NCI-H446 (cell line): ENCODE measurements at regions not wholly inside any gene's neighbourhood (a gene's known extent, or its start where the extent isn't known, plus 50 kb on each side); places are given as distances from the start of the nearest gene placed in this dataset.
"Not testable (repeated sequence)": the region's sequence is repeated elsewhere in the genome, so short reads cannot be mapped to it uniquely, and the experiment has no call there.

ENCODE experiments used
- DNase-seq, 2 experiments: peaks; one replicate each; lab custom pipeline; 2025; lab: John Stamatoyannopoulos, UW

GRCh38 chr16:63702981-63703590 is 1418.8 kb downstream of the CDH11 start:
- DNase-seq: no peak

DNA sequence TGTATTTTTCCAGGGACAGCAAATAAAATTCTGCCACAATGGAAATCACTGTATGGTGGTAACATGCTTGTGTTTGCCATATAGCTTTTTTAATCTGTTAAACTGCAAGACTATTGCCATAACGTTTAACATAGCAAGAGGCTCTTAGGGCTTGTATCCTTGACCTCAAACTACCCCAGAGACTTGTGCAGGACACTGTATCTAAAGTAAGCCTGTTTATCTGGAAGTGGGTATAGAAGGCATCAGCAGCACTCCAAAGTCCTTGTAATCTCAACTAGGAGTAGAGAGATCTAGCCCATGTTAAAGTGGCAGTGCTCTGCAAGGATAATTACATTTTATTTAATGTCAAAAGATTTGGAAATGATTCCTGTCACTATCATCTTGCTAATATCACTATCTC is 1424.1 kb downstream of the CDH11 start:
- no peak for DNase-seq

GRCh38 chr16:63695347-63695746 is 1426.5 kb downstream of the CDH11 start:
- no peak for DNase-seq

- DNase-seq: no peak
Observed at GRCh38 chr16:63690961-63691360, 1430.9 kb downstream of the CDH11 start.

DNA sequence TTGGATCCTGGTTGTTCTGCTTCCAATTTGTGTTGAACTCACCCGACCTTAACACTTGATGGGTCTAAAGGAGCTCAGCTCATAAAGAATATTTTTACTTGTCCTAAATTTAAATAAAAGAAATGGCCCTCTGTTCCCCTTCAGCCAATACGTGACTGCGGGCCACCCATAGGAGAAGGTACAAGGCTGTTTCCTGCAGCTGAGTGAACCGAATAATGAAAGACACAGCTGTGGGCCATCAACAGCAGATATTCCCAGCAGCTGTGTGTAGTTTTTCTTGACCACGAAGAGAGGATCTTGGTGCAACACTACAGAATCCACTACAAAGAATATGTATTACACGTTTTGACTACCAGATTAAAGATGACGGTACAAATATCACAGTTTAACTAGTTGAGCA is 1431.6 kb downstream of the CDH11 start:
- DNase-seq: no peak

- DNase-seq: no peak
Observed at GRCh38 chr16:63689068-63689467, 1432.8 kb downstream of the CDH11 start.

- no peak for DNase-seq
Observed at GRCh38 chr16:63684149-63685101, 1437.4 kb downstream of the CDH11 start.

- no peak for DNase-seq
Observed at GRCh38 chr16:63682844-63683243, 1439.0 kb downstream of the CDH11 start.

GRCh38 chr16:63672493-63672892 is 1449.4 kb downstream of the CDH11 start:
- no peak for DNase-seq

- DNase-seq: no peak
Observed at GRCh38 chr16:63663155-63663554, 1458.7 kb downstream of the CDH11 start.

DNA sequence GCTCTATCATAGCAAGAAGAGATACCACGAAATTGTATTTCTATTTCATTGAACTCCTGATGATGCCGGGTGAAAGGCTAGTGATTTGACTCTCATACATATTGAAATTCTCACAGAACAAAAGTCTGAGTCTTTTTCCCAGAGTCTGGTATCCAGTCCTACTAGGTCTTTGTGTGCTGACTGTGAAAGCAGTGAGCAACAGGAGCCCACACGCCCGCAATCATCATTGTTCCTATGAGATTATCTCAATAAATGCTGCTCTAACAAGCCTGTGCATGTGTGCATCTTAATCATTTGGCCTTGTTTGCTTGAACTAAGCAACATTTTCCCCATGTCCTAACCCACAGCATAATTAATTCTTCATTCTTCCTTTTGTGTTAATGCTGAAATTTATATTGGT is 1466.0 kb downstream of the CDH11 start:
- DNase-seq: no peak

DNA sequence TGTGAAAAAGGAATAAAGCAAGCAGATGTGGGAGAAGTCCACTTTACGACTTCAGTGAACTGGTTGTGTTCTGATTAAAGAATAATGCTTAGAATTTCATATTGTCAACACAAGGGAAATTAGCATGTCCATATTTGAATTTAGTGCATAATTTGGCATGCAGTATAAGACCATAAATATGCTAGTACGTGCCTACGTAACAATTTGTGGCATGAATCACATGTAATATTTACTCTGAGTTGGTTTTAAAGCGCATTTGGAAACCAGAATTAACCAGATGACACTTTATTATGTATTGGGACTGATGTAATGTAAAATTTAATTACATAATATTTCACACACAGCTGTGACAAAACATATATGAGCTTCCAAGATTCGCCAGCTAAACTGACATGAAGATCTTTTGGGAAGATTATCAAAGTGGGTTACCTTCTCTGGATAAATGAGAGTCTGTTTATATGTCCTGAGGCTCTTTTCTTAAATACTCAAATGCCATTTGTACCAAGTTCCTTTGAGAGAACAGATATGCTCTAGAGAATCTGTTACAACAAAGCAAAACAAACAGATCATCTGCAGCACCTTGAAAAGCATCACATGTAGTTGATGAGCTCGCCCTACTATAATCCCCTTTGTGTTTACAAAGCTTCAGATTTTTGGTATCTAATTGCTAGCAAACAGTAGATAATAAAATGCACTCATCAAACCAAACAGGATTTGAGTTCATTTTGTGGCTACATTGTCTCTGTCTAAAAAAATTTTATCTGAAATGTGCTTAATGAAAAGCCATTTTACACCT is 1468.6 kb downstream of the CDH11 start:
- no peak for DNase-seq

- no peak for DNase-seq
Observed at GRCh38 chr16:63652091-63652490, 1469.8 kb downstream of the CDH11 start.

- DNase-seq: no peak
Observed at GRCh38 chr16:63650550-63650949, 1471.3 kb downstream of the CDH11 start.

- not testable (repeated sequence) for DNase-seq
Observed at GRCh38 chr16:63633706-63634445, 1488.0 kb downstream of the CDH11 start.

DNA sequence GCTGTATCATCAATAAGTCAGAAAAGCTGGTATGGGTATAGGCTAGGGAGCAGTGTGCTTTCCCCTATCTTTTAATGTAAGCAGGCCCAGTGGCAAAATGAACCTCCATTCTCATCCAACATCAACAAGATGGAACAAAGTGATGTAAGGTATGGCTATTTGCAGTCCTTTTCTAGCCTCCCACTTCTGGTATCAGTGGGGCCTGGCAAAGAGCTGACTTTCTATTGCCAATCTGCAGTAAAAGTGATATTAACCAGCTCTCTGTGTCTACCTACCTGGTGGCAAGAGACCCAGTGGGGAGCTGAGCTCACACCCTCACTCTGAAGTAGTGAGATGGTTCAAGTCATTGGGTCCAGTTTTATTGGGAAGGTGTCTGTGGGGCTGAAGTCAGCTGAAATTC is 1492.6 kb downstream of the CDH11 start:
- DNase-seq: no peak

DNA sequence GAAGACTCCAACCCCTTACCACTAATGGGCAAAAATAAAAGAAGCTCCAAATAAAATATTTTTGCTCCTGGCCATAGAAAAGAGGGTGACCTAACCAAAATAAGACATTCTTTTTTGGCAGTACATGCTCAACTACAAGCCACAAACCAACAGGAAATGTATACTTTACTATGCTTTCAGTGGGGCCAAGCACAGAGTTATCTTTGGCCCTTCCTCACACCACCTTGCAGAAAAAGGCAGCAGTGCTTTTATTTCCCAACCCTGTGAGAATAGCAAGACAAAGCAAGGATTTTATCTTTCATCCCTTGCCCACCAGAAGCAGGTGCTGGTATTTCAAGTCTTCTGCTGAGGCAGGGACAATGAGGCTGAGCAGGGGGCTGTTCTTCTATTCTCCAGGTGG is 1493.1 kb downstream of the CDH11 start:
- no peak for DNase-seq

DNA sequence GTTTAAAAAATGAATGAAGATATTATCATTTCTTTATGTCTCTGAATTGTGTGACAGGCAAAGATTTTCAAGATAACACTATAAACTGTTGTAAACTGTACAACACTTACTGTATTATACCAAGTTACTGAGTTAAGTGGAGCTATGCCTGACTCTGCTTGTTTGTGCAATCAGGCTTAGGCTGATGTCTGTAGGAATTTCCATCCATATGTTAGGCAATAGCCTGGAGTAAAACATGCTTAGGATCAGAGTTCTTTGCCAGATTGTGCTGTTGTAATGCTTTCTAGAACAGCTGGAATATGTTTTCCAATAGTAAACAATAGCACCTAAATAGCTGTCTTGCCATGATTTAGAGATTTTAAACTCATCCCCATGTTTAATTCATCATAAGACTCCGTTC is 1496.7 kb downstream of the CDH11 start:
- no peak for DNase-seq

- DNase-seq: no peak
Observed at GRCh38 chr16:63623551-63624039, 1498.3 kb downstream of the CDH11 start.

- DNase-seq: no peak
Observed at GRCh38 chr16:63618896-63619485, 1502.9 kb downstream of the CDH11 start.
